ENCODE measurements at regions not wholly inside any gene's neighbourhood (a gene's known extent, or its start where the extent isn't known, plus 50 kb on each side); places are given as distances from the start of the nearest gene placed in this dataset.
"Not testable (repeated sequence)": the region's sequence is repeated elsewhere in the genome, so short reads cannot be mapped to it uniquely, and the experiment has no call there.

DNA sequence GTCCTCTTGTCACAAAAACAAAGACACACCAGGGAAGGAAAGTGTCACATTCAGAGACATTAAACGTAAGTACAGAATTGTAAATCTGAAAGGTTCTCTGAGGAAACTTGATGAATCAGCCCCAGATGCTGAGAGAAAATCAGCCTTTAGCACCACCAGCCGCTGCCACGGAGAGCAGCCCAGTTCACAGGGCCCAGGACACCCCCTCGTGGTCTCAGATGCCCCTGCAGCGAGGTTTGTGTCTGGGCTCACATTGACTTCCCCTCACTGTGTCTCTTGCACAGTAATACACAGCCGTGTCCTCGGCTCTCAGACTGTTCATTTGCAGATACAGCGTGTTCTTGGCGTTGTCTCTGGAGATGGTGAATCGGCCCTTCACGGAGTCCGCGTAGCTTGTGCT, 1283.8 kb downstream of the TMEM121 start:
- H3K4me3 ChIP-seq (ENCODE audit: extremely low read depth, insufficient read depth, low read length, poor library complexity, severe bottlenecking); H3K27ac ChIP-seq (ENCODE audit: low read depth, low read length, severe bottlenecking); H3K4me1 ChIP-seq (ENCODE audit: control insufficient read depth, insufficient read depth, low read length, poor library complexity, severe bottlenecking); H3K36me3 ChIP-seq (ENCODE audit: control insufficient read depth, insufficient read depth, low read length): not testable (repeated sequence)
- peaks cover 70% of the 10 kb centered on the region for H3K9me3 ChIP-seq (ENCODE audit: control insufficient read depth, low read length)
- 68 to 84% methylated on average over 8 to 12 of the region's 13 CpGs for whole genome bisulfite sequencing, 2 experiments (ENCODE audit: insufficient coverage in 2 of 2)

DNA sequence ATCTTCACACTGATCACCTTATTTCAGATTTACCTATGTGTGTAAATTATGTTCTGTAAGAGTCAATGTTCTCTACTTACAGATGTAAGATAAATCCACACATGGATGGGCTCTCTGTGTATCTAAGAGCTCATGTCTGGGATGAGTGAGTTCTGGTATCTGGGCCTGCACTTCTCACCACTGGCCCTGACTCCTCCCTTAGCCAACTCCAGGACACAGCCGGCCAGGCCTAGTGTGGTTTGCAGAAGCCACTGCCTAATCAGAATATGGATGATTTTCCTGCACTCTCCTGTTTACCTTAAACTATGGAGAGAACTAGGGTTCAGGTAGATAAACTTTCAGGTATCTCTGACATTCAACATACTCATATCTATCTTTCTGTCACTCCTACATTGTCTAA, 1284.8 kb downstream of the TMEM121 start:
- Histone ChIP-seq H3K4me1 (ENCODE audit: control insufficient read depth, insufficient read depth, low read length, poor library complexity, severe bottlenecking) (no peaks in the 10 kb centered on the region), H3K4me3 (ENCODE audit: extremely low read depth, insufficient read depth, low read length, poor library complexity, severe bottlenecking) (no peak overlapping the region)
- 100% methylated on average over 1 of the region's 1 CpG; no CpG with 5 or more reads in 1 of the 2 experiments for WGBS, 2 experiments (ENCODE audit: insufficient coverage in 2 of 2)

DNA sequence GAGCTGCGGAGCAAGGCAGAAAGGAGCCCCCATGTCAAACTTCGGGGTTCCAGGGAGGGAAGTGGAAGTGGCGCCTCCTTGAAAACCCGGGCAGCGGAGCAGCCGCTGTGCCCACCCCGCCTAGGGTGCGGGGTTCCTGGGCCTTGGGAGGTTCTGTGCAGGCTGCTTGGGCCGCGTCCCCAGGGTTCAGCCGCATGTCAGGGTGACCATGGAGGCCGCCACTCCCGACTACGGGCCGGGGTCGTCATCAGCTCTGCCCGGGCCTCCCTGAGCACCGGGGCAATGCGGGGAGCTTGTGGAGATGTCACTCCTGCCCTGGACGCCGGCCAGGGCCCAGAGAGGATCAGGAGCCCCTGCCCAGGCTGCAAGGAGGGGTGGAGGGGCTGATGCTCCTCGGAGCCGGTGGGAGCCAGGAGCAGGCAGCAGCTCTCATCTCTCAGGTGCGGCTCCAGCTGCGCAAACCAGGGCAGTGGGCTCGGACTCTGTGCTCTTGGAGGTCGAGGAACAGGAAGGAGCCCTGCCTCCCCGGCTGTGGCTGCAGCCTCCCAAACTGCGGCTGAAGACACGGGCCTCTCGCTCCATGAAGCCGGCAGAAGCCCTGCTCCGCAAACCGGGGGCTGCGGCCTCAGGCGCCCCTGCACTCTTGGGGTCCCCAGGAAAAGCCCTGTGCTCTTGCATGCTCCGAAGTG, 1286.5 kb downstream of the TMEM121 start:
- no peak overlapping the region for H3K27ac ChIP-seq (ENCODE audit: low read depth, low read length, severe bottlenecking)
- H3K9me3 ChIP-seq (ENCODE audit: control insufficient read depth, low read length): peaks cover 57% of the 10 kb centered on the region
- 84 to 87% methylated on average over 25 to 37 of the region's 37 CpGs for WGBS, 2 experiments (ENCODE audit: insufficient coverage in 2 of 2)
- H3K4me3 ChIP-seq (ENCODE audit: extremely low read depth, insufficient read depth, low read length, poor library complexity, severe bottlenecking): no peak overlapping the region
- no peaks in the 10 kb centered on the region for H3K4me1 ChIP-seq (ENCODE audit: control insufficient read depth, insufficient read depth, low read length, poor library complexity, severe bottlenecking)
- H3K36me3 ChIP-seq (ENCODE audit: control insufficient read depth, insufficient read depth, low read length): no peaks in the 10 kb centered on the region

More for the DNA sequence above, 1284.8 kb downstream of the TMEM121 start:
- no peaks in the 10 kb centered on the region for H3K36me3 ChIP-seq (ENCODE audit: control insufficient read depth, insufficient read depth, low read length)
- H3K9me3 ChIP-seq (ENCODE audit: control insufficient read depth, low read length): peaks cover 65% of the 10 kb centered on the region
- H3K27ac ChIP-seq (ENCODE audit: low read depth, low read length, severe bottlenecking): no peak overlapping the region

DNA sequence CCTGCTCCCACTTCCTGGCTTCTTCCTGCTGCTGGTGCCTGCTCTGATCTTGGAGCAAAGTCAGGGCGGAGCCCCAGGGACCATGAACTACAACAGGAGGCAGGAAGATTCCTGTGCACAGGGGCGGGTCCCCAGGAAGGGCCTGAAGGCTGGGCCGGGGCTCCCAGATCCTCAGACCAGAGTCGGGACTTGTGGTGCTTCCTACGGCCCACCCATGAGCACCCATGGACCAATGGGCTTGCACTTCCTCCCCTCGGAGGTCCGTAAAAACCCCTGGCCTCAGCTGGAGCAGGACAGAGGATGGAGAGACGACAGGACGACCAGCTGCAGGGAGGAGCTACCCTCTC, 1287.1 kb downstream of the TMEM121 start:
- no peaks in the 10 kb centered on the region for H3K36me3 ChIP-seq (ENCODE audit: control insufficient read depth, insufficient read depth, low read length)
- 62 to 69% methylated on average over 7 to 8 of the region's 9 CpGs for WGBS, 2 experiments (ENCODE audit: insufficient coverage in 2 of 2)
- H3K4me1 ChIP-seq (ENCODE audit: control insufficient read depth, insufficient read depth, low read length, poor library complexity, severe bottlenecking): no peaks in the 10 kb centered on the region
- H3K4me3 ChIP-seq (ENCODE audit: extremely low read depth, insufficient read depth, low read length, poor library complexity, severe bottlenecking): no peak overlapping the region
- no peak overlapping the region for H3K27ac ChIP-seq (ENCODE audit: low read depth, low read length, severe bottlenecking)
- peaks cover 53% of the 10 kb centered on the region for H3K9me3 ChIP-seq (ENCODE audit: control insufficient read depth, low read length)

DNA sequence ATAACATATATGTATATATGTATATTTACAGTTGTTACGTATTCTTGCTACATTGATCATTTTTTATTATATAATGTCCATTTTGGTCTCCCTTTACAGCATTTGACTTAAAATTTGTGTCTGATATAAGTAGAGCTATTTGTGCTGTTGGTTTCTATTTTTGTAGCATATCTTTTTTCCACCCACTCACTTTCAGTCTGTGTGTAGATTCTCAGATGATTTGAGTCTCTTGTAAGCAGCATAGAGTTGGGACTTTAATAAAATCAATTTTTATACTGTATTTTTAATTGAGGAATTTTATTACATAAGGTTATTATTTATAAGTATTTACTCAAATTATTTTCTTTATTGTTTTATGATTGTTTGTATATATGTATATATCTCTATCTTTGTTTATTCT, 1293.7 kb downstream of the TMEM121 start:
- Histone ChIP-seq H3K27ac (ENCODE audit: low read depth, low read length, severe bottlenecking) (no peak overlapping the region), H3K4me3 (ENCODE audit: extremely low read depth, insufficient read depth, low read length, poor library complexity, severe bottlenecking) (no peak overlapping the region), H3K36me3 (ENCODE audit: control insufficient read depth, insufficient read depth, low read length) (no peaks in the 10 kb centered on the region), H3K9me3 (ENCODE audit: control insufficient read depth, low read length) (peaks cover 41% of the 10 kb centered on the region), H3K4me1 (ENCODE audit: control insufficient read depth, insufficient read depth, low read length, poor library complexity, severe bottlenecking) (no peaks in the 10 kb centered on the region)
- no CpG with 5 or more reads among the region's 1 CpG for WGBS, 2 experiments (ENCODE audit: insufficient coverage in 2 of 2)

DNA sequence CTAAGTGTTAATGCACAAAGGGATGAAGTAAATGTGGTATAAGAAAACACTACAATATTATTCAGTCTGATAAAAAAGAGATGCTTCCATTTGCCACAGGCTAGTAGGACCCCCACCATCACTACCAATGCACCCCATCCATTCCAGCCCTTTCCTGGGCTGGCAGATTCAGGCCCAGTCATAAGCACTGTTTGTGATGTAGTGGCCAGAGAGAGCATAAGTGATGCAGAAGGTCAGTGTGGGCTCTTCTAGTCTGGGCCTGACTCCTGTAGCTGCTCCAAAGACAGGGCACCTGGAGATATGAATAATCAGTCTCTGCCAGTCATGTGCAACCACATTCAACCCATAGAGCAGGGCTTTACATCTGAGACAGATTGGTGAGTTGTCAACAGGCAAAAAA, 1294.7 kb downstream of the TMEM121 start:
- Histone ChIP-seq H3K27ac (ENCODE audit: low read depth, low read length, severe bottlenecking) (no peak overlapping the region), H3K36me3 (ENCODE audit: control insufficient read depth, insufficient read depth, low read length) (no peaks in the 10 kb centered on the region), H3K4me1 (ENCODE audit: control insufficient read depth, insufficient read depth, low read length, poor library complexity, severe bottlenecking) (no peaks in the 10 kb centered on the region), H3K4me3 (ENCODE audit: extremely low read depth, insufficient read depth, low read length, poor library complexity, severe bottlenecking) (no peak overlapping the region), H3K9me3 (ENCODE audit: control insufficient read depth, low read length) (peaks cover 45% of the 10 kb centered on the region)

DNA sequence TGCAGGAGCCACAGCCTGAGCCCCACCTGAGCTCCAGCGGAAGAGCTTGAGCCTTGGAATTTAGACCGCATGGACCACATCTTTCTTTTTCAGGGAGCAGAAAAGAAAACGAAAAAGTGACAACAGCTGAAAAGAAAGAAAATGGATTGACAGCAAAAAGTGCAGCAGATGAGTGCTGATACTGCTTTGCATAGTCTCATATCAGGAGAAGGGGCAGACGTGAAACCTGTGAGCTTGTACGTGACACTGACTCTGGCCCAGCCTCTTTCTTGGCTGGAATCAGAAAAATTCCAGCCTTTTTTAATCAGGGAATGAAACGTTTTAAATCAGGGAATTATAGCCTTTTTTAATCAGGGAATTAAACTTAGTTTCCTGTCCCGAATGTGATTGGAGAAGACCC, 1296.5 kb downstream of the TMEM121 start:
- no peak overlapping the region for H3K4me3 ChIP-seq (ENCODE audit: extremely low read depth, insufficient read depth, low read length, poor library complexity, severe bottlenecking)
- H3K9me3 ChIP-seq (ENCODE audit: control insufficient read depth, low read length): peaks cover 49% of the 10 kb centered on the region
- no peaks in the 10 kb centered on the region for H3K4me1 ChIP-seq (ENCODE audit: control insufficient read depth, insufficient read depth, low read length, poor library complexity, severe bottlenecking)
- no peaks in the 10 kb centered on the region for H3K36me3 ChIP-seq (ENCODE audit: control insufficient read depth, insufficient read depth, low read length)
- no peak overlapping the region for H3K27ac ChIP-seq (ENCODE audit: low read depth, low read length, severe bottlenecking)
- 57 to 72% methylated on average over 5 to 7 of the region's 7 CpGs for WGBS, 2 experiments (ENCODE audit: insufficient coverage in 2 of 2)

DNA sequence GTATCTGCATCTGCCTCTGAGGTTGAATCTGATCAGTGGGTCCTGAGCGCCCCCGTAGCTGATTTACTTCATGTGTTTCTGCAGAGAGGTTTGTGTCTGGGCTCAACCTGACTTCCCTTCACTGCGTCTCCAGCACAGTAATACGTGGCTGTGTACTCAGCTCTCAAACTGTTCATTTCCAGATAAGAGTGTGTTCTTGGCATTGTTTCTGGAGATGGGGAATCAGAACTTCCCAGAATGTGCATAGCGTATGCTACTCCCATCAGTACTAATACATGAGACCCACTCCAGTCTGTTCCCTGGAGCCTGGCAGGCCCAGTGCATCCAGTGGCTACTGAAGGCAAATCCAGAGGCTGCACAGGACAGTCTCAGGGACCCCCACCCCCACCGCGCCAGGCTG, 1297.2 kb downstream of the TMEM121 start:
- Histone ChIP-seq H3K9me3 (ENCODE audit: control insufficient read depth, low read length) (peaks cover 55% of the 10 kb centered on the region), H3K36me3 (ENCODE audit: control insufficient read depth, insufficient read depth, low read length) (no peaks in the 10 kb centered on the region), H3K4me3 (ENCODE audit: extremely low read depth, insufficient read depth, low read length, poor library complexity, severe bottlenecking) (no peak overlapping the region), H3K4me1 (ENCODE audit: control insufficient read depth, insufficient read depth, low read length, poor library complexity, severe bottlenecking) (no peaks in the 10 kb centered on the region), H3K27ac (ENCODE audit: low read depth, low read length, severe bottlenecking) (no peak overlapping the region)
- 71 to 85% methylated on average over 4 to 5 of the region's 7 CpGs for WGBS, 2 experiments (ENCODE audit: insufficient coverage in 2 of 2)

DNA sequence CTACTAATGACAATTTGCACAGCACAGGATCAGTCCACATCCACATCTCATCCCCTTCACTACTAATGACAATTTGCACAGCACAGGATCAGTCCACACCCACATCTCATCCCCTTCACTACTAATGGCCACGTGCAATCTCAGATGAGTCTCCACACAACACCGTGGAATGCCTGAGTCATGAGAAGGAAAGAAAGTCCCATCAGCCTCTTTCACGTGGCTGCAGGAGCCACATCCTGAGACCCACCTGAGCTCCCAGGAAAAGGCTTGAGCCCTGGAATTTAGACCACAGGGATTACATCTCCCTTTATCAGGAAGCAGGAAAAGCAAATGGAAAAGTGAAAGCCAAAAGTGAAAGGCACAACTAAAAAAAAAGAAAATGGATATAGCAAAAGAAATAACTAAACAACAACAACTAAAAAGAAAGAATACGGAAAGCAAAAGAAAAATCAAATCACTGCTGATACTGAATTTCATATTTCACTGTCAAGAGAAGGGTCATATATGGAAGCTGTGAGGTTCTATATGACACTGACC, 1300.5 kb downstream of the TMEM121 start:
- Histone ChIP-seq H3K9me3 (ENCODE audit: control insufficient read depth, low read length) (peaks cover 64% of the 10 kb centered on the region), H3K4me1 (ENCODE audit: control insufficient read depth, insufficient read depth, low read length, poor library complexity, severe bottlenecking) (no peaks in the 10 kb centered on the region), H3K4me3 (ENCODE audit: extremely low read depth, insufficient read depth, low read length, poor library complexity, severe bottlenecking) (no peak overlapping the region), H3K27ac (ENCODE audit: low read depth, low read length, severe bottlenecking) (no peak overlapping the region), H3K36me3 (ENCODE audit: control insufficient read depth, insufficient read depth, low read length) (no peaks in the 10 kb centered on the region)
- WGBS, 2 experiments (ENCODE audit: insufficient coverage in 2 of 2): 59 to 64% methylated on average over 2 of the region's 4 CpGs

DNA sequence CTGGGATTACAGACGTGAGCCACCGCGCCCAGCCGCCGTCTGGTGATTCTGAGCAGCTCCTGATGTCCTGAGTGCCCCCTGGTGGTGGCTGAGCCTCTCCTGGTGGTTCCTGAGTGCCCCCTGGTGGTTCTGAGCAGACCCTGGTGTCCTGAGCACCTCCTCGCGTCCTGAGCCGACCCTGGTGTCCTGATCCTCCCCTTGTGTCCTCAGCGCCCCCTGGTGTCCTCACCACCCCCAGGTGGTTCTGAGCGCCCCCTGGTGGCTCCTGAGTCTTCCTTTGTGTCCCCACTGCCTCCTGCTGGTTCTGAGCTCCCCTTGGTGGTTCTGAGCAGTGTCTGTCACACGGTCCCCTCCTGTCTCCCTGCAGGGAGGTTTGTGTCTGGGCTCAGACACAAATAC, 1304.9 kb downstream of the TMEM121 start:
- H3K9me3 ChIP-seq (ENCODE audit: control insufficient read depth, low read length): peaks cover 54% of the 10 kb centered on the region
- no peaks in the 10 kb centered on the region for H3K36me3 ChIP-seq (ENCODE audit: control insufficient read depth, insufficient read depth, low read length)
- no peaks in the 10 kb centered on the region for H3K4me1 ChIP-seq (ENCODE audit: control insufficient read depth, insufficient read depth, low read length, poor library complexity, severe bottlenecking)
- no peak overlapping the region for H3K27ac ChIP-seq (ENCODE audit: low read depth, low read length, severe bottlenecking)
- WGBS, 2 experiments (ENCODE audit: insufficient coverage in 2 of 2): 79 to 84% methylated on average over 11 of the region's 11 CpGs
- H3K4me3 ChIP-seq (ENCODE audit: extremely low read depth, insufficient read depth, low read length, poor library complexity, severe bottlenecking): no peak overlapping the region

DNA sequence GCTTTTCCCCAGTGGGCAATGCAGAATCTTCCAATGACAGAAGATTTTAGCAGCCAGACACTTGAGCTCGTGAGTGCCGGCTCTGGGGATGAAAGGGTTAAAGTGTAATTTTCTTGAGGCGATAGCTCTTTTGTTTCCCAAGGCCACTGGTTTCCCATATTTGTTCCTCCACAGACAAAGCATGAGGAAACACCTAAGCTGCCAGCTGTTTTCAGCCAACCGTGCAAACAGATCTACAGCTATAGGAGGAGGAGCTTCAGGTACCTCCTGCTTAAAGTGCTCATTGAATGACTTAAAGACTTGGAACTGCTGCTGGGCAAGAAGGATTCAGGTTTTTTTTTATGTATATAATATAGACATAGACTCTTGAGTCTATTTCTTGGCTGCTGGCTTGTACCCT, 1311.5 kb downstream of the TMEM121 start:
- no peaks in the 10 kb centered on the region for H3K4me1 ChIP-seq (ENCODE audit: control insufficient read depth, insufficient read depth, low read length, poor library complexity, severe bottlenecking)
- H3K27ac ChIP-seq (ENCODE audit: low read depth, low read length, severe bottlenecking): no peak overlapping the region
- no peaks in the 10 kb centered on the region for H3K36me3 ChIP-seq (ENCODE audit: control insufficient read depth, insufficient read depth, low read length)
- 87 to 90% methylated on average over 3 to 4 of the region's 4 CpGs for WGBS, 2 experiments (ENCODE audit: insufficient coverage in 2 of 2)
- no peak overlapping the region for H3K4me3 ChIP-seq (ENCODE audit: extremely low read depth, insufficient read depth, low read length, poor library complexity, severe bottlenecking)
- H3K9me3 ChIP-seq (ENCODE audit: control insufficient read depth, low read length): peaks cover 75% of the 10 kb centered on the region
